MCF 10A (cell line): ENCODE measurements at regions not wholly inside any gene's neighbourhood (a gene's known extent, or its start where the extent isn't known, plus 50 kb on each side); places are given as distances from the start of the nearest gene placed in this dataset.

ENCODE experiments used
- BruUV-seq: library from RNA; stranded (reverse); fragments of 400-500 nt; replicated peaks from 2 replicates; lab custom pipeline; 2021; lab: Mats Ljungman, UMichigan
- CTCF ChIA-PET: fragments of 300-600 bp; sonication (Branson Sonifier 250); formaldehyde crosslinking; extraction: SDS; loops from one replicate; lab custom pipeline; 2021; ENCODE audit warnings: antibody characterized with exemption, inconsistent platforms; lab: Yijun Ruan, JAX
- POLR2A ChIA-PET: fragments of 300-600, 350-650 bp; sonication (Branson Sonifier 250); formaldehyde crosslinking; extraction: SDS; loops from one replicate; lab custom pipeline; 2020; ENCODE audit warnings: antibody characterized with exemption, inconsistent platforms; lab: Yijun Ruan, JAX
- DNase-seq: peaks from one replicate; pipeline ENCODE4 v3.0.0-alpha.2; 2018; ENCODE audit not compliant: unreplicated experiment
- H3K27ac Mint-ChIP-seq: one replicate; pipeline ENCODE4 v1.8.0; 2022; ENCODE audit warnings: mild to moderate bottlenecking, low read depth, mixed read lengths; ENCODE audit not compliant: unreplicated experiment
- H3K27me3 Mint-ChIP-seq: one replicate; pipeline ENCODE4 v1.8.0; 2022; ENCODE audit warnings: mixed read lengths; ENCODE audit not compliant: insufficient read depth, unreplicated experiment
- H3K36me3 Mint-ChIP-seq: one replicate; pipeline ENCODE4 v1.8.0; 2022; ENCODE audit warnings: mild to moderate bottlenecking, moderate library complexity, mixed read lengths; ENCODE audit not compliant: insufficient read depth, unreplicated experiment
- H3K4me1 Mint-ChIP-seq: one replicate; pipeline ENCODE4 v1.8.0; 2022; ENCODE audit warnings: mixed read lengths; ENCODE audit not compliant: insufficient read depth, unreplicated experiment
- H3K4me3 Mint-ChIP-seq: one replicate; pipeline ENCODE4 v1.8.0; 2022; ENCODE audit warnings: mild to moderate bottlenecking, moderate library complexity, mixed read lengths; ENCODE audit not compliant: unreplicated experiment
- H3K9me3 Mint-ChIP-seq: one replicate; pipeline ENCODE4 v1.8.0; 2022; ENCODE audit warnings: mixed read lengths; ENCODE audit not compliant: unreplicated experiment
- CTCF ChIP-seq: fragments of 200-600 bp; IDR thresholded peaks from one replicate; pipeline ENCODE4 v1.8.0; 2022; ENCODE audit warnings: antibody characterized with exemption, mild to moderate bottlenecking; ENCODE audit not compliant: unreplicated experiment
- intact Hi-C: fragments of 100-400 bp; cut with micrococcal nuclease; formaldehyde crosslinking; loops from 2 replicates; pipeline ENCODE4 v1.14.1; 2022

- no peaks in the 10 kb centered on the region for H3K36me3 Mint-ChIP-seq
- intact Hi-C loops: loop anchor here (10.0 kb wide), 1 partner anchor 644 kb away; no protein-coding TSS in a partner anchor
- H3K27ac Mint-ChIP-seq: no peak overlapping the region
- no peaks in the 10 kb centered on the region for H3K9me3 Mint-ChIP-seq
- CTCF ChIA-PET: interaction anchor here (0.7 to 1.3 kb wide), 2 partner anchors 10 to 835 kb away, joined by 3 to 4 read pairs; no protein-coding TSS in a partner anchor
- no peak overlapping the region for H3K4me3 Mint-ChIP-seq
- no peaks in the 10 kb centered on the region for H3K27me3 Mint-ChIP-seq
- no peak for TF ChIP-seq CTCF
- H3K4me1 Mint-ChIP-seq: peaks cover 9% of the 10 kb centered on the region
- POLR2A ChIA-PET: no interaction called here
- BruUV-seq: no TSS peak
- no peak for DNase-seq
Observed at GRCh38 chr16:64470916-64471315, 650.9 kb downstream of the CDH11 start.

- no peak for DNase-seq
- POLR2A ChIA-PET: interaction anchor here (0.7 to 1.3 kb wide), 3 partner anchors 35 to 1536 kb away, joined by 3 to 4 read pairs (median 3); no protein-coding TSS in a partner anchor
- BruUV-seq: no TSS peak
- TF ChIP-seq CTCF: no peak
- Mint-ChIP-seq H3K4me3 (no peak overlapping the region), H3K27ac (no peak overlapping the region), H3K4me1 (peaks cover 9% of the 10 kb centered on the region), H3K27me3 (no peaks in the 10 kb centered on the region), H3K36me3 (no peaks in the 10 kb centered on the region), H3K9me3 (no peaks in the 10 kb centered on the region)
- intact Hi-C loops: loop anchor here (10.0 kb wide), 1 partner anchor 645 kb away; no protein-coding TSS in a partner anchor
- CTCF ChIA-PET: interaction anchor here (0.5 to 1.6 kb wide), 8 partner anchors 9 to 651 kb away, joined by 3 to 6 read pairs (median 4); no protein-coding TSS in a partner anchor
Observed at GRCh38 chr16:64469906-64470702, 651.8 kb downstream of the CDH11 start.

GRCh38 chr16:64469351-64469750, 652.5 kb downstream of the CDH11 start:
- Mint-ChIP-seq H3K9me3 (no peaks in the 10 kb centered on the region), H3K27ac (no peak overlapping the region), H3K4me3 (no peak overlapping the region), H3K4me1 (peaks cover 9% of the 10 kb centered on the region), H3K36me3 (no peaks in the 10 kb centered on the region), H3K27me3 (no peaks in the 10 kb centered on the region)
- ChIA-PET CTCF (interaction anchor here (0.5 to 1.6 kb wide), 5 partner anchors 75 to 651 kb away, joined by 3 to 6 read pairs (median 4); no protein-coding TSS in a partner anchor), POLR2A (interaction anchor here (0.8 to 1.3 kb wide), 2 partner anchors 35 to 163 kb away, joined by 3 read pairs; no protein-coding TSS in a partner anchor)
- TF ChIP-seq CTCF: no peak
- DNase-seq: no peak
- no TSS peak for BruUV-seq
- intact Hi-C loops: no loop called here

GRCh38 chr16:64468515-64469090, 653.3 kb downstream of the CDH11 start:
- BruUV-seq: no TSS peak
- Mint-ChIP-seq H3K27me3 (no peaks in the 10 kb centered on the region), H3K4me1 (peaks cover 9% of the 10 kb centered on the region), H3K9me3 (no peaks in the 10 kb centered on the region), H3K27ac (no peak overlapping the region), H3K4me3 (no peak overlapping the region), H3K36me3 (no peaks in the 10 kb centered on the region)
- intact Hi-C loops: no loop called here
- DNase-seq: no peak
- POLR2A ChIA-PET: interaction anchor here (0.7 to 0.9 kb wide), 3 partner anchors 10 to 47 kb away, joined by 3 read pairs; no protein-coding TSS in a partner anchor
- CTCF ChIA-PET: interaction anchor here (0.6 kb wide), 1 partner anchor 55 kb away, joined by 4 read pairs; no protein-coding TSS in a partner anchor
- no peak for TF ChIP-seq CTCF
